OCI-M2 (cell line): ENCODE measurements at regions not wholly inside any gene's neighbourhood (a gene's known extent, or its start where the extent isn't known, plus 50 kb on each side); places are given as distances from the start of the nearest gene placed in this dataset.

ENCODE experiments used
- DNase-seq: peaks from one replicate; lab custom pipeline; 2025; ENCODE audit not compliant: unreplicated experiment; lab: John Stamatoyannopoulos, UW

- no peak for DNase-seq
Measured at GRCh38 chr1:36555041-36555440, 72.3 kb upstream of the CSF3R start.

- no peak for DNase-seq
Measured at GRCh38 chr1:36554323-36554628, 71.6 kb upstream of the CSF3R start.

GRCh38 chr1:36553591-36554322, 71.0 kb upstream of the CSF3R start:
- DNase-seq, result no peak

GRCh38 chr1:36542962-36543515, 60.3 kb upstream of the CSF3R start:
- no peak for DNase-seq

GRCh38 chr1:36542024-36542961, 59.6 kb upstream of the CSF3R start:
- DNase-seq, result no peak

GRCh38 chr1:36540056-36540455, 57.3 kb upstream of the CSF3R start:
- no peak for DNase-seq

- DNase-seq, result no peak
Measured at GRCh38 chr1:36539526-36539925, 56.8 kb upstream of the CSF3R start.

- no peak for DNase-seq
Measured at GRCh38 chr1:36537991-36538390, 55.3 kb upstream of the CSF3R start.

GRCh38 chr1:36537190-36537768, 54.6 kb upstream of the CSF3R start:
- DNase-seq, result no peak

- DNase-seq, result no peak
Measured at GRCh38 chr1:36536727-36537126, 54.0 kb upstream of the CSF3R start.

GRCh38 chr1:36534711-36535412, 52.1 kb upstream of the CSF3R start:
- no peak for DNase-seq

- DNase-seq, result no peak
Measured at GRCh38 chr1:36533897-36534296, 51.2 kb upstream of the CSF3R start.

GRCh38 chr1:36532810-36533401, 50.2 kb upstream of the CSF3R start:
- no peak for DNase-seq
